ENCODE measurements at regions not wholly inside any gene's neighbourhood (a gene's known extent, or its start where the extent isn't known, plus 50 kb on each side); places are given as distances from the start of the nearest gene placed in this dataset.
"Not testable (repeated sequence)": the region's sequence is repeated elsewhere in the genome, so short reads cannot be mapped to it uniquely, and the experiment has no call there.

- not testable (repeated sequence) for DNase-seq
These were observed 54.8 kb upstream of the ZNF717 start for GRCh38 chr3:75840160-75840559.

- not testable (repeated sequence) for DNase-seq
These were observed 65.1 kb upstream of the ZNF717 start for GRCh38 chr3:75850301-75851008.

- DNase-seq, result no peak
These were observed 77.8 kb upstream of the ZNF717 start for GRCh38 chr3:75863130-75863529.

GRCh38 chr3:75863878-75864277 lies 78.5 kb upstream of the ZNF717 start:
- no peak for DNase-seq

GRCh38 chr3:75883719-75884118 lies 98.4 kb upstream of the ZNF717 start:
- DNase-seq, result not testable (repeated sequence)

GRCh38 chr3:75886971-75887526 lies 101.7 kb upstream of the ZNF717 start:
- no peak for DNase-seq

GRCh38 chr3:75894234-75894633 lies 108.9 kb upstream of the ZNF717 start:
- no peak for DNase-seq

GRCh38 chr3:75896265-75896664 lies 110.9 kb upstream of the ZNF717 start:
- DNase-seq, result no peak

- not testable (repeated sequence) for DNase-seq
These were observed 116.1 kb upstream of the ZNF717 start for GRCh38 chr3:75901446-75901845.

- DNase-seq, result peak; percentile 2
These were observed 121.3 kb upstream of the ZNF717 start for GRCh38 chr3:75906555-75907112.

GRCh38 chr3:75913800-75914350 lies 128.5 kb upstream of the ZNF717 start:
- DNase-seq, result no peak

- not testable (repeated sequence) for DNase-seq
These were observed 129.4 kb upstream of the ZNF717 start for GRCh38 chr3:75914741-75915140.

- DNase-seq, result no peak
These were observed 153.6 kb upstream of the ZNF717 start for GRCh38 chr3:75938921-75939320.

GRCh38 chr3:75951941-75952340 lies 166.6 kb upstream of the ZNF717 start:
- no peak for DNase-seq

- DNase-seq, result not testable (repeated sequence)
These were observed 174.7 kb upstream of the ZNF717 start for GRCh38 chr3:75960031-75960430.

GRCh38 chr3:75962054-75962453 lies 176.7 kb upstream of the ZNF717 start:
- not testable (repeated sequence) for DNase-seq

GRCh38 chr3:75967071-75967470 lies 181.7 kb upstream of the ZNF717 start:
- no peak for DNase-seq

GRCh38 chr3:75978686-75979085 lies 193.3 kb upstream of the ZNF717 start:
- no peak for DNase-seq

- DNase-seq, result no peak
These were observed 196.1 kb upstream of the ZNF717 start for GRCh38 chr3:75981401-75981800.

GRCh38 chr3:75982151-75982550 lies 196.8 kb upstream of the ZNF717 start:
- no peak for DNase-seq

GRCh38 chr3:75983111-75983510 lies 197.8 kb upstream of the ZNF717 start:
- no peak for DNase-seq

- no peak for DNase-seq
These were observed 198.4 kb upstream of the ZNF717 start for GRCh38 chr3:75983609-75984290.

- DNase-seq, result no peak
These were observed 200.1 kb upstream of the ZNF717 start for GRCh38 chr3:75985432-75985831.

GRCh38 chr3:76010252-76010651 lies 224.9 kb upstream of the ZNF717 start:
- DNase-seq, result no peak

All from activated CD4-positive, alpha-beta T cell treated with anti-CD3 and anti-CD28 coated beads for 48 hours (primary cell).